Inferior parietal cortex (tissue), 1 donor: ENCODE measurements at regions not wholly inside any gene's neighbourhood (a gene's known extent, or its start where the extent isn't known, plus 50 kb on each side); places are given as distances from the start of the nearest gene placed in this dataset.

ENCODE experiments used
- DNase-seq: peaks from one replicate; pipeline ENCODE4 v3.0.0-alpha.2; 2016; ENCODE audit errors: extremely low spot score

DNA sequence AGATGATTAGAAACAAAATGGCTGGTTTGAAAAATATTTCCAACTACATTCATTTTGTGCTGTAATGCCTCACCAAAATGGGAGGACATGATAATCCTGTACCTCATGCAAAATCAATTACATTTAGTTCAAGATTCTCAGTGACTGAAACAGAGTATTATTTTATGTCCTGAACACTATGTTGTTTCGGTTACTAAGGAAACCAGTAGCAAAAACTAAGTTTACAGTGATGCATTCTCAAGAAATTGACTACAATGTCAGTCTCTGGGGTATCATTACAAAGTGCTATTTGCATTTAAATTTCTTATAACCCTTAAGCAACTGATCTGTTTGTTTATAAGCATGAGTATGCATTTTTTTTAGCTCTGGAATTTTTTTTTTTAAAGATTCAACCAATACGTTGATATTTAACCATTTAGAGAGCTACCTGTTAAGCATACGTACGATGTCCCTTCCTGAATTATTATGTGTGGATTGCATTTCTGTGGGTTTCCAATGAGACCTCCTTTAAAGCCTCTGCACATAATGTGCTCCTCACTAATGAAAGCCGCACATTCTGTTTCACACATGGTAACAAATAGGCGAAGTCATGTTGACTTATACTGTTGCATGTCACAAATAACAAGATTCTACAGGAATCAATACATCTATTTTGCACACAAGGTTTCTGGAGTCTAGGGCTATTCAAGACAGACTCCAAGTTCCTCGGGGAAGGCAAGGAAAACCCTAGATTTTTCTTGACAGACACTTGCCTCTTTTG is 1035.7 kb downstream of the ADGRL2 start:
- no peak for DNase-seq

DNA sequence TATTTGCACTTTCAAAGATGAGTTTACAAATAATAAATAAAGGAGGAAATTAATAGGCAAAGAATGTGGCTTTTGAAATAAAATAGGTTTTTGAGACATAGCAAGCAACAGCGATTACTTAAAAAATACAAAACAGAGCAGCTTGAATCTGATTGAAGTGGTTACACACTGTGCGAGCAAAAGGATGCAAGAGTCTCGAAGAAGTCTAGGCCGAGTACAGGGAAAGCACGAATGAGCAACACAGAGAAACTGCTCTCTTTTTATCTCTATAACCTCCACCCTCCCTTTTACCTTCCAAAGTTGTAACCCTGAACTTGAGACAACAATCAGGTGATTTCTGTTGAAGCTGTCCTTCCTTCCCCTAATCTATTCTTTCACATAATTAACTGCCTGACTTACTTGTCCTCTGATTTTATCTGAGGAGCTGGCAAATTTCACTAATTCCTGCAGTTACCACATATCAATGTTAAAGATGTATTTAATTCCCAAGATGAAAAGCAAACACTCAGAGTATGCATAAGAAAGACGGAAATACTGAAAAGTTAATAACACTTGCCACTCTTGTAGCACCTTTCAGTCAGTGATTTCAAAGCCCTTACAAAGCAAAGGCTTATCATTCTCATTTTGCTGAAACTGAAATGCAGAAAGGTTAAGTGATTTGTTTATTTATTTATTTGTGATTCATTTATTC is 1030.1 kb downstream of the ADGRL2 start:
- DNase-seq, result no peak

DNA sequence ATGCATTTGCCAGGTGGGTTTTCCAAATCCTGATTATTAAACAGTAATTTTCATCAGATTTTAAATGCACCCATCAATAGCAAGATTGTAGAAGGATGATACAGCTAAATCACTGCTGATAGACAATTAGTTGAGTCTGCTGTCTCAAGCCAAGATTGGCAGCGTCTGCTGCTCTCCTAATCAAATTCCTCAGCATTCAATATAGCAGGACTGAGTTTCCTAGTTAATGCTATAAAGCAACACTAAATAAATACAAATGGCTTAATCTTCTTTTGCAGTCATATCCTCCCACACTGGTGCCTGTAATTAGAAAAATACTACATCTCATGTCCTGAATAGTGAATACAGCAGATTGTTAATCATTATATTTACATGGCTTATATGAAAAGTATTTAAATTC is 1028.8 kb downstream of the ADGRL2 start:
- DNase-seq, result no peak

DNA sequence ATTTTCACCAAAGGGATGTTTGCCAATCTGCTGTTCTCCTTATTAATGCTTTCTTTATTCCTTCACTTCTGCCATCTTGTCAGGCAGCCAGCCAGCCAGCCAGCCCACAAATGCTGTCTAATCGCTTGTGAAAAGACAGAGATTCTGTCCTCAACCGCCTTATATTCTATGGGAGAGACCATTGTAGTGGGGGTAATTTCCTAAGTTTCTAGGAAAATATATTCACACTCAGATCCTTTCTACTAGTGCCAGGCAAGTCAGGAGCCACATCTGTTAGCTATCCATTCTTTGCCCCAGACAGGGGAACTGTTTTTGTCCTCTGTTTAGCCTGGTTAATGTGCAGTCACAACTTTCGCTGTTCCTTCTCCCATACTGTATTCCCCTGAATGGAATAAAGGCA is 1023.1 kb downstream of the ADGRL2 start:
- no peak for DNase-seq

DNA sequence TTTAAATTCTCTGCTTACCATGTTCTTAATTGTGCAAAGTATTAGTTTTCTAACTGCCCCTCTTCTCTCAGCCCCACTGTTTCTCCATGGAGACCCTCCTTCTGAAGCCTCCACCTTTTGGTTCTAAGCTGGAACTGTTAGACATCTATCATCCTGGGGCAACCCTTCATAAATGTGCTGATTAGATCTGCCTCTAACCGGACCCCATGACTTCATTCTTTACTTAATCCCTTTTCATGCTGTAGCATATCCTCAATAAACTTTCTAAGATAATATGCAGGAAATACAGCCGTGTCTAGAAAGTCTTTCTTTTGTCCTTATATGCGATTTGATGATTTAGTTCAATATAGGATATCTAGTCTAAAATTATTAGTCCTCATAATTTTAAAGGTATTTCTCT is 1020.1 kb downstream of the ADGRL2 start:
- no peak for DNase-seq

DNA sequence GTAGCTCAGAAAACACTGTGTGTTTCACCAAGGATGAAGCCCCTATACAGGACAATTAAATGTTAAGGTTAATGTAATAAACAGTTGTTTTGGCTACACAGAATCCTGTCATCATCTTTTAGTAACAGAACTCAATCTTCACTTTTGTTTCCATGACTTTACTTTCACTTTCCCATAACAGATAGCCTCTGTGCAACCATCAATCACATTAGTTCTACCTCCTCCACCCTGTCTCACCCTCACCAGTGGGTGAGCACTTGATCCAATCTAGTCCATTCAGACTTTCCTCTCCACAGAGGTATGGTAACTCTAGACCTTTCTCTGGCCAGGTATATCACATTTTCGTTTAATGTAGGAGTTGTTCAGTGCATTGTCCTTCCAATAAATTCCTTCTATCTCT is 1018.5 kb downstream of the ADGRL2 start:
- DNase-seq, result no peak

DNA sequence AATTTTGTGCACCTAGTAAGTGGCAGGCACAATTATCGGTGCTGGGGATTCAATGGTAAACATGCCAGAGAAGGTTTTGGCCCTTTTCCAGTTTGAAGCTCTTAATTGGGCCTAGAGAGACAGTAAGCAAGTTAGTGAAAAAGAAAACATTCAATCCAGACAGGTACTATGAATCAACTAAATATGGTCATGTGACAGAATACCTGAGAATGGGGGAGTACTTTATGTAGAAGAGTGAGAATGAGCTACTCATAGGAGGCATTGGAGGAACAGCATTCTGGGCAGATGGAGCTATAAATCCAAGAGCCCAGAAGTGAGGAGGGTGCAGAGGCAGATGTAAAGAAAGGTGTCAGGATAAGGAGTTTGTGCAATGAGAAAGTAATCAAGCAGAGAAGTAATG is 1017.9 kb downstream of the ADGRL2 start:
- DNase-seq, result no peak

DNA sequence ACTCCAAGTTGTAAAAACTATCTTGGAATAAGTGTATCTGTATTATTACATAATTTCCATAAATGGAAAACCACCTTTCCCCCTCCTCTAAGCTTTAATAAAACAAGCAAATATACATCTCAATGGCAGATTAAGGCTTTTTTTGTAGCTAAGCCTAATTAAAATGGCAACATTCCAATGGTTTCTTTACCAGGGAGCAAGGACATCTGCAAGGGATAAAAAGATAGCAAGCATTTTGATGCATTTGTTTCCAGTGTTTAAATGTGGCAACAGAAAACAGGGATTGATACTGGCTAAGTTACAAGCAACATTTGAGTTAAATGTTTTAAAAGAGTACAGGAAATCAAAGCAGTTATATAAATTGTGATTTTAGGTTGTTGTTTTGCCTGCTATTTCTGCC is 1012.7 kb downstream of the ADGRL2 start:
- DNase-seq, result peak; percentile 28

DNA sequence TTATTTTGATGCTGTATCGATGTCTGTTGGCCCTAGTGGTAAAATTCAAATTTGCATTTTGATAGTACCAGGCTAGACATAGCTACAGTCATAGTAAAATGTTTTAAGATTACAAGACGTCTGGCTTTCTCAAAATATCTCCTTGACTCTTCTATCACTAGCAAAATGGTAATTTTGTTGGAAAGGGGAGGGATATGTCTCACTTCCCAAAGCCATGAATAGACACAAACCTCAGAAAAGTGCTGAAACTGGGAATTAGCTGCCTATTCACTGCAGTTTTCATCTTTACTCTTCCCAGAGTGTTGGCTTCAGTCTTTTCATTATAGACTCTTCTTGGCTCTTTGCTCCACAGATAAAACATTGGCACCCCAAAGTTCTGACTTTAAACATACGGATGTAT is 1009.9 kb downstream of the ADGRL2 start:
- no peak for DNase-seq

DNA sequence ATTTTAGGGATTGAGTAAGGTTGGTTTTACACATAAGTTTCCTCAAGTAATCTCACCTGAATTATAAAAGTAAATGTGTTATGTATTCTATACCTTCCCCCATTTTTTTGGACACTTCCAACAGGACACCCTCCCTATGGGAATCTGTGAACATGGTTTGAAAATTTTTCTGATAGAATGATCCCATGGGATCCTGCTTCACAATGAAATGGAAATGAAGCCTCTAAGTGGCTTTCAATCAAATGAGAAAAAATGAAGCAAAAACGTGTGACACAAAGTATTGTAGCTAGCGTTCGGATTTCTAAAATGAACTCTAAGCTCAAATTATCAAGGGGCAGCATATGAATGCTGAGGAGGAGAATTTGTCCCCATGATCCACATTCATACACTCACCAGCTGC is 1006.8 kb downstream of the ADGRL2 start:
- no peak for DNase-seq

DNA sequence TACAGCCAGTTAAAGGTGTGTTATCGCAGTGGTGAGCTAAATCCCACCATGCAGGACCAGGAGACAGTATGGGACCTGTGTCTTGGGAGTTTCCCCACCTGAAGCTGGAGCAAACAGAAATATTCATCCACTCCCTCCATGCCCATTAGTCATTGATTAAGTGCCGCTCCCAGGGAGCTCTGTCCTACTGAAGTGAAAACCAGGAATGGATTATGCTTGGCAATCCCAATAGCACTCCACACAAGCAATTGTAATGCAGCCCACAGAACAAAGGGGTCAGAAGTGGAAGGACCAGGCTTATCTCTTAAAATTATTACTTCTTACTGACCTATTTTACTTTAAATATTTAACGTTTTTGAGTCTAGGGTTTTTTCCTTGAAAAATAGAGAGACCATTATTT is 1005.4 kb downstream of the ADGRL2 start:
- DNase-seq, result no peak

DNA sequence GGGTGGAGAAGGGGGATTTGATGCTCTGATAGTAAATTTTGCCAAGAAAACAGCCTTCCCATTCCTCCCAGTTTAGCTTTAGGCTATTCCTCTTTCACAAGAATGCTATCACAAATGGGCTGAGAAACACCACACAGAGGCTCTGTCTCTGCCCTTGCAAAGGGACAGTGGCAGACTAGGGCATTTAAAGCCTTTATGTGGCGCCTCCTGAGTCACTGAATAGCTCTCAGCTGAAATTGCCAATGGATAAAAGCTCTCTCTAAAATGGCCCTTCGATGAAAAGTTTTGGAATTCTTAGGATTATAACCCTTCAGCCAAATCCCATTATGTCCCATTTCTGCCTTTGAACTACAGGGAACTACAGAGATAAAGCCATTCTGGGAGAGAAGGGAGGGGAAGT is 1000.4 kb downstream of the ADGRL2 start:
- no peak for DNase-seq

DNA sequence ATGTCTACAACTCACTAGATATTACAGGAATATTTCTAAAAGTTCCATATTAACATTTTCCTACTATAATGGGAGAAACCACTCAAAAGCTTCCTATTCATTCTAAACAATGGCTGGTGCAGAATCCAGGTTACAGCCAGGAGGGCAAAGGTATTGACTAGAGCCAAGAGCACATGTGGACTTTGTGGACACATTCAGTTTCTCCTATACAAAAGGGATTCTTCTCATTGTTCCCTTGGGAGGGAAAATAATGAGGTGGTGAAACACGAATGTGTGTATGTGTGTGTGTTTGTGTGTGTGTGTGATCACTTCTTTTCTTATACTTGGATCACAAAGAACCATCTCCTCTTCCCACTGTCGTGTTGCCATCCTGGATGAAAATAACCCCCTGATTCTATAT is 1000.0 kb downstream of the ADGRL2 start:
- DNase-seq, result no peak

DNA sequence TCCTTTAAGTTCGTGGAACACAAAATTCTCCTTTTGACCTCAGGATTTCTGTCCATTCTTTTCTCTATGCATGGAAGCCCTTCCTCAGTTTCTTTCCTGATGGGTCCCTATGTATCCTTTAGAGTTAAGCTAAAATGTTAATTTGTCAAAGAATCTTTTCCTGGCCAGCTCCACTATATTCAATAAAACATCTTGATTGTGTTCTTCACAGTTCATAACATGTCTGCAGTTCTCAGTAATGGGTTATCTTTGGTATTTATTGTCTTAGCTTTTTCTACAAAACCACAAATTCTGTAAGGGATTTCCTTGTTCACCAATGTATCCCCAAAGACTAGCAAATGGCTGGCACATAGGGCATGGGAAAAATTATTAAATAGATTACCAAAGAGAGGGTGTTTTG is 998.5 kb downstream of the ADGRL2 start:
- no peak for DNase-seq

DNA sequence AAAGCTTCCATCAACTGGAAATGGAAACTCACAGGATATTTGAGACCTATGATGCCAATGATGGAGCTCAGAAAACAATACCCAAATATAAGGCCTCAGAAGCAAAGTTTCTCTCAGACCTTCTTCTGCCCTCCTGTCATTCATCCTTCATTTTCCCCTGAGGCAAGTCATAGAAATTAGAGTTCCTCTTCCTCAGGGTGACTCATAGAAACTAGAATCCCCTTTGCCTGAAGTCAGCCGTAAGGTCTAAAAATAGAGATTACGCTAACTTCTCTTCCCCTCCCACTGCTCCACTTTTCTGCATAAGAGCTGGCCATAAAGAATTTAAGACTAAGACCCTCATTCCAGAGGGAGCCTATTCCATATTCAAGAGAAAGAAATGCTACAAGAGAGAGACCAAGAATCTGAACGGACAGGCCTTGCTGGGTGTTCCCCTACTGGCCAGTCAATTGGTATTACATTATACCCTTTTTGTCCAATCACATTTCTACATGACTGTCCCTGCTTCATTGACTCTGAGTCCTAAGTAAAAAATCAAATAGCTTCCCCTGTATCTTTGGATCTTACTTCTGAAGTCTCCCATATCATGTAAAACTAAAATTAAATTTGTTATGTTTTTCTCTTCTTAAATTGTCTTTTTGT is 994.9 kb downstream of the ADGRL2 start:
- DNase-seq, result no peak

DNA sequence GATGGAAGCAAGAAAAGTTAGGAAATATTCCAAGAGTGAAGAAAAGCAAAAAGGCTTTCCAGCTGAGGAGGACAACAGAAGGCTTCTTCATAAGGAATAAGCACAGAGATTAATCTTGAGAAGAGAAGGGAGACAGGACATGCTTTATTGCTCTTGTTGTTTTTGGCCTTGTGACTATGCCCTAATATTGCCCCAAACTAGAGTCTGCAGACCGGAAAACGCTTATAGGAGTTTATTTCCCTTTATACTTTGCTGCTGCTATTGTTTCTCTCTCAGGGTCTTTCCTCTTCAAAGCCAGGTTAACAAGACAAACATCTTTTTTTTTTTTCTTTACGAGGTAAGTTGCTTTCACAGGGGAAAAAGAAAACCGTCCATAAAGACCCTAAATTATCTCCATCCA is 991.4 kb downstream of the ADGRL2 start:
- no peak for DNase-seq

DNA sequence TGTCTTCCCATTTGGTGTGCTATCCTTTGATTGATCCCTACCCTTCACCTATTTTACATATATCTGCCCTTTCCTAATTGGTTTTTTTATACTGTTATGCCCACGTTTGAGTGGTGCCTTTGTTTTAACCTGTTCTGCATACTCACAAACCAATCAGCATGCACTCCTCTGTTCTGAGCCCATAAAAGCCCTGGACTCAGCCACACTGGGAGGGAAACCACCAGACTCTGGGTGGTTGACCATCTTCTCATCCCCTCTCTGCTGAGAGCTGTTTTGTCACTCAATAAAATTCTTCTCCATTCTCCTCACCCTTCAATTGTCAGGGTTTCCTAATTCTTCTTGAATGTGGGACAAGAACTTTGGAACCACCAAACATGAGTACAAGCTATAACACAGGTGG is 989.8 kb downstream of the ADGRL2 start:
- DNase-seq, result no peak

DNA sequence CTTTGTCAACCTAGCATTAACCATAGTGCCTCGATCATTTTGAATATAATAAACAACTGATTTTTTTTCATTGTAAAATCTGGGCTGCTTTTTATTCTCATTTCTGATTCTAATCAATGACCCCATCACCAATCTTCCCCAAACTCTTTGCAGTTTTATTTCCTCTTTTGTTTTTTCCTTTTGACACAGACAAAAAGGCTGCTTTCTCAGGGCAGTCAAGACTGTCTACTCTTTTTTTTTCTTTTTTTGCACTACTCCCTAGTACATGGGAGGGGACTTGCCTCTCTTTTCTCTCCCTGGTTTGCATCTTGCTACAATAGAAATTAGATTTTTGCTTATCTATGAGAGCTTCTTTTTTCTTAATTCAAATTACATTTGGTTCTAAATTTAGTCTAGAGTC is 987.9 kb downstream of the ADGRL2 start:
- DNase-seq, result no peak

DNA sequence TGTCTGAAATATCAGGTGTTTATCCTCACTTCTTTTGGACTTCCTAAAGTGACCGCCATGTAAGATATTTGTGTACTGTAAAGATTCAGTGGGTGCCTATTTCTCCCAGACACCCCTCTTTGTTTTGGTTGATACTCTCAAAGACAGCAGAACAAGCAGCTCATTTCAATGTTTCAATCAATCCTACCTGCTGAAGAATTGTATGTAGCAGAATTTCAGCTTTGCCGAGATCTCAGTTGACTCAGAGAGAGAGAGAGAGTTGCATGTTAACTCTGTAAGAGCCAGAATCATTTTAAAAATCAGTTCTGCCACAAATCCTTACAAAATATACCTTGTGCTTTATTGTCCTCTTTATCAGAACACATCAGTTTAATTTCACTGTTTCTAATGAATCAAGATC is 987.3 kb downstream of the ADGRL2 start:
- no peak for DNase-seq

DNA sequence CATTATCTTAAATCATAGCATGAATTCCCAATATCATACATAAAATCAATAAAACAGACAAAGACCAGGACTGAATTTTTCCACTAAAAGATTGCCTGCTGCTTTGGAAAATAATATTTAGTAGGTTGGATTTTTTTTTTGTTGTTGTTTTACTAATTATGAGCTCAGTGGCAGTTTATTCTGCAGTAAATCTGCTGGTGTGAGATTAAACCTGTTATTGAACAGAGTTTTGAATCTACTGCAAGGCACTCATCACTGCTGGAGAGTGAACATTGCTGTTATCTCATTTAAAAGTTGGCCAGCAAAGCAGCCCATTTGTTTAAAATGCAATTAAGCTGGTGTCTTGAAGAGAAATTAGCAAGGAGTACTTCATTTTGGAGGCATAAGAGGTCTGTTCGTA is 986.1 kb downstream of the ADGRL2 start:
- no peak for DNase-seq

DNA sequence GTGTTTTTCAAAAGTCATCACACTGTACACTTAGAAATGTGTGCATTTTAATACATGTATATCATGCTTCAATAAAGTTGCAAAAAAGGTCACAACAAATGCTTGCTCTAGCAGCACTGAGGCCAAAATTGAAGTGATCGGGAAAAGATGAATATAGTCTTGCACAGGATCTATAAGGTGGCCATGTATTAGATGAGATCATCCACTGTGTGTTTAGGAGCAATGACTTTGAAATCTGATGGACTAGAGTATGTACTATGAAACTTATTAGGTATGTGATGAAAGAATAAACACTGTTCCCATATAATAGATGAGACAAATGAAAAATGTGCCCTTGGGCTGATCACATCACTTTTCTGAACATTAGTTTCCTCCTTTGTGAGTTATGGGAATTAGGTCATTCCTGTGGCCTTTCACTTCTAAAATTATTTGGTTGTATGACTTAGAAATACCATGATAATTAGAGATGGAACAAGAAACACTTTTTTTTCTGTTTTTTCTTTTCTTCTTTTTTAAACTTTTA is 984.6 kb downstream of the ADGRL2 start:
- no peak for DNase-seq

DNA sequence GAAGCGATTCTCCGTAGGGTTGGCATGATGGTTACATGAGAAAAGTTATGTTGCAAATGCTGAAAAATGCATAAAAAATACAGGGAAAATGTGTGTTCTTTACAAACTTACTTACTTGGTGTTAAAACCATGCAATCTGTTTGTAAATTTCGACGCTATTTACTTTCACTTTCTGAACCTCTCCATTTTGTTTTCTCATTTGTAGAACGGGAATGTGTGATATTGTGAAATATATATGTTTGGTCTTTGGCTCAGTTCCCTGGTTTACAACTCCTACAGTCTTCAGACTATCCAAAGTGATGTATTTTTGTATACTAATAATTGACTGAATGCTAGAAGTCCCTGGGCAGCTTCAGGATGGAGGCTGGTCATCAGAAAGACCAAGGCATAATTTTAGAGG is 982.3 kb downstream of the ADGRL2 start:
- DNase-seq, result no peak

DNA sequence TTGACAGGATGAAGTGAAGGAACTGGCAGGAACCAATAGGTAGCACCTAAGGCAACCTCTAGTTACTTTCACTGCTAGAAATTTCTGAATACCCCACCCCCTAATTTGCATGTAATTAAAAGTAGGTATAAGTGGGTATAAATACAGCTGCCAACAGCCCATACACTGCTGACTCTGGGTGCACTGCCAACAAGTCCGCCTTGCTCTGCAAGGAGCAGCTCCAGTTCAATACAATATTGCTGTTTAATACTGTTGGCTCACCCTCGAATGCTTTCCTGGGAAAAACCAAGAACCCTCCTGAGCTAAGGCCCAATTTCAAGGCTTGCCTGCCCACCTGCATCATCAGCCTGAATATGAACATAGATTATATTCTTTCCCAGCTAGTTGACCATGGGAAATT is 981.9 kb downstream of the ADGRL2 start:
- no peak for DNase-seq
